IMR-90 (cell line): ENCODE measurements at regions not wholly inside any gene's neighbourhood (a gene's known extent, or its start where the extent isn't known, plus 50 kb on each side); places are given as distances from the start of the nearest gene placed in this dataset.

Experiments used
- ATAC-seq: fragments of 200-7000 bp; cut with Tn5 transposase; 2 replicates; pipeline ENCODE4 v1.9.1; 2020; ENCODE audit warnings: low read depth, mild to moderate bottlenecking, moderate library complexity
- BruUV-seq: library from RNA; stranded (reverse); fragments of 400-500 nt; replicated peaks from 2 replicates; lab custom pipeline; 2021; lab: Mats Ljungman, UMichigan
- CTCF ChIA-PET: fragments of 300-600 bp; formaldehyde crosslinking; extraction: SDS; loops from one replicate; lab custom pipeline; 2021; ENCODE audit warnings: antibody characterized with exemption; lab: Yijun Ruan, JAX
- POLR2A ChIA-PET: fragments of 300-600 bp; sonication (Branson Sonifier 250); formaldehyde crosslinking; loops from one replicate; lab custom pipeline; 2022; ENCODE audit warnings: antibody characterized with exemption; ENCODE audit not compliant: unreplicated experiment; lab: Charles Lee
- DNase-seq: peaks from one replicate; pipeline ENCODE4 v3.0.0; 2013
- H2AFZ ChIP-seq: replicated peaks from 2 replicates; pipeline ENCODE3; 2013; ENCODE audit warnings: low read length, mild to moderate bottlenecking; ENCODE audit not compliant: poor library complexity
- H2AK5ac ChIP-seq: 2 replicates; pipeline ENCODE4 v1.6.1; 2013; ENCODE audit warnings: low read depth, low read length, inconsistent platforms
- H2AK9ac ChIP-seq: replicated peaks from 2 replicates; pipeline ENCODE3; 2013; ENCODE audit warnings: mild to moderate bottlenecking, low read depth, low read length, moderate library complexity; ENCODE audit not compliant: poor library complexity
- H2BK120ac ChIP-seq: 2 replicates; pipeline ENCODE4 v1.6.1; 2013; ENCODE audit warnings: low read depth, low read length, inconsistent platforms
- H2BK15ac ChIP-seq: 3 replicates; pipeline ENCODE4 v1.6.1; 2013; ENCODE audit warnings: low read depth, low read length, inconsistent platforms
- H2BK20ac ChIP-seq: 2 replicates; pipeline ENCODE4 v1.6.1; 2013; ENCODE audit warnings: low read depth, mild to moderate bottlenecking, inconsistent platforms, low read length, moderate library complexity
- H2BK5ac ChIP-seq: 2 replicates; pipeline ENCODE4 v1.6.1; 2013; ENCODE audit warnings: mild to moderate bottlenecking, low read depth, low read length, inconsistent platforms; ENCODE audit not compliant: poor library complexity, severe bottlenecking
- H3K14ac ChIP-seq: replicated peaks from 2 replicates; pipeline ENCODE4 v1.6.1; 2013; ENCODE audit warnings: low read depth, low read length, inconsistent platforms
- H3K18ac ChIP-seq: 2 replicates; pipeline ENCODE4 v1.6.1; 2013; ENCODE audit warnings: low read depth, low read length, control low read depth
- H3K23ac ChIP-seq: 2 replicates; pipeline ENCODE4 v1.6.1; 2013; ENCODE audit warnings: low read depth, low read length, inconsistent platforms
- H3K27ac ChIP-seq: 2 replicates; pipeline ENCODE4 v1.5.1; 2013; ENCODE audit warnings: mild to moderate bottlenecking, control low read depth, low read length; ENCODE audit not compliant: insufficient read depth
- H3K27me3 ChIP-seq: 2 replicates; pipeline ENCODE4 v1.6.1; 2013; ENCODE audit warnings: low read length; ENCODE audit not compliant: control insufficient read depth, insufficient read depth
- H3K36me3 ChIP-seq: 2 replicates; pipeline ENCODE4 v1.6.1; 2013; ENCODE audit warnings: low read length, mixed read lengths; ENCODE audit not compliant: control insufficient read depth, insufficient read depth
- H3K4ac ChIP-seq: 2 replicates; pipeline ENCODE4 v1.6.1; 2013; ENCODE audit warnings: low read depth, low read length, inconsistent platforms
- H3K4me1 ChIP-seq: 2 replicates; pipeline ENCODE4 v1.6.1; 2013; ENCODE audit warnings: low read length, mixed read lengths; ENCODE audit not compliant: control insufficient read depth, insufficient read depth
- H3K4me2 ChIP-seq: 2 replicates; pipeline ENCODE4 v1.6.1; 2013; ENCODE audit warnings: low read depth, mild to moderate bottlenecking, control low read depth, low read length, moderate library complexity
- H3K4me3 ChIP-seq: 2 replicates; pipeline ENCODE4 v1.5.1; 2013; ENCODE audit warnings: low read depth, mild to moderate bottlenecking, control low read depth, low read length, moderate library complexity; ENCODE audit not compliant: insufficient read depth
- H3K56ac ChIP-seq: 2 replicates; pipeline ENCODE4 v1.6.1; 2013; ENCODE audit warnings: low read length, inconsistent platforms; ENCODE audit not compliant: insufficient read depth; ENCODE audit errors: extremely low read depth
- H3K79me1 ChIP-seq, 2 experiments: 2 replicates each; pipeline ENCODE4 v1.6.1; 2013; ENCODE audit warnings: low read length in 2 of 2, inconsistent platforms in 1 of 2, low read depth in 1 of 2
- H3K9ac ChIP-seq: 2 replicates; pipeline ENCODE4 v1.6.1; 2013; ENCODE audit warnings: low read depth, low read length, control low read depth
- H3K9me1 ChIP-seq: 2 replicates; pipeline ENCODE4 v1.6.1; 2013; ENCODE audit warnings: low read length, inconsistent platforms; ENCODE audit not compliant: insufficient read depth
- H3K9me3 ChIP-seq: 2 replicates; pipeline ENCODE4 v1.6.1; 2013; ENCODE audit warnings: low read length; ENCODE audit not compliant: control insufficient read depth, insufficient read depth
- H4K20me1 ChIP-seq: 2 replicates; pipeline ENCODE4 v1.6.1; 2013; ENCODE audit warnings: low read length, inconsistent platforms; ENCODE audit not compliant: insufficient read depth
- H4K5ac ChIP-seq: 2 replicates; pipeline ENCODE4 v1.6.1; 2013; ENCODE audit warnings: mild to moderate bottlenecking, low read depth, low read length, control low read depth
- H4K8ac ChIP-seq, 2 experiments: 2 replicates each; pipeline ENCODE4 v1.6.1; 2013; ENCODE audit warnings: low read depth in 2 of 2, low read length in 2 of 2, control low read depth in 1 of 2, inconsistent platforms in 1 of 2
- H4K91ac ChIP-seq: 2 replicates; pipeline ENCODE4 v1.6.1; 2013; ENCODE audit warnings: low read depth, low read length, inconsistent platforms; ENCODE audit not compliant: insufficient read depth
- CEBPB ChIP-seq: IDR thresholded peaks from 2 replicates; pipeline ENCODE4 v1.6.1; 2012; ENCODE audit warnings: low read depth, low read length, improper control_type of control experiment
- CTCF ChIP-seq: conservative IDR thresholded peaks from 2 replicates; pipeline ENCODE4 v1.5.1; 2012; ENCODE audit warnings: mild to moderate bottlenecking, low read depth, low read length, improper control_type of control experiment
- MAFK ChIP-seq: IDR thresholded peaks from 2 replicates; pipeline ENCODE4 v1.6.1; 2012; ENCODE audit warnings: low read depth, low read length, improper control_type of control experiment
- MXI1 ChIP-seq: IDR thresholded peaks from 2 replicates; pipeline ENCODE4 v1.6.1; 2012; ENCODE audit warnings: low read depth, mild to moderate bottlenecking, low read length, moderate library complexity, borderline replicate concordance
- RAD21 ChIP-seq: IDR thresholded peaks from 2 replicates; pipeline ENCODE4 v1.6.1; 2012; ENCODE audit warnings: low read length, improper control_type of control experiment
- WGBS, 2 experiments: methylation state at CpG; one replicate each; pipeline versions ENCODE4 v1.1.5 to v1.1.7; 2013; ENCODE audit warnings: missing lambda C conversion rate in 2 of 2; ENCODE audit not compliant: insufficient read length in 1 of 2; ENCODE audit errors: extremely low coverage in 2 of 2; 5-methylcytosine and 5-hydroxymethylcytosine counted together
- dilution Hi-C: fragments of 300-500 bp; cut with HindIII; formaldehyde crosslinking; loops from one replicate; pipeline ENCODE4 v1.14.3; 2018; ENCODE audit warnings: low sequenced_read_pairs; ENCODE audit not compliant: unreplicated experiment
- in situ Hi-C: fragments of 300-500 bp; cut with MboI; formaldehyde crosslinking; loops from 3 replicates; pipeline ENCODE4 v1.14.3; 2019; ENCODE audit warnings: low sequenced_read_pairs, inconsistent platforms, mixed read lengths
- intact Hi-C: fragments of 100-400 bp; cut with micrococcal nuclease; formaldehyde crosslinking; loops from 2 replicates; pipeline ENCODE4 v1.10.0; 2022
- TF ChIP-seq, protein P1 (sequence below): fragments of 150-350 bp; IDR thresholded peaks from 2 replicates; pipeline ENCODE4 v1.6.1; 2017; ENCODE audit warnings: mild to moderate bottlenecking, antibody characterized with exemption, low read length, low read depth
- TF ChIP-seq, protein P2 (sequence below): fragments of 150-350 bp; IDR thresholded peaks from 2 replicates; pipeline ENCODE4 v1.6.1; 2016; ENCODE audit warnings: low read depth, mild to moderate bottlenecking, low read length, moderate library complexity, borderline replicate concordance

- H3K18ac ChIP-seq = no peak overlapping the region
- no peaks in the 10 kb centered on the region for H3K9me1 ChIP-seq
- H3K4ac ChIP-seq = no peak overlapping the region
- H2AK9ac ChIP-seq = no peak overlapping the region
- in situ Hi-C loops = no loop called here
- no peaks in the 10 kb centered on the region for H3K36me3 ChIP-seq
- no peak overlapping the region for H3K14ac ChIP-seq
- TF ChIP-seq, protein P1, sequence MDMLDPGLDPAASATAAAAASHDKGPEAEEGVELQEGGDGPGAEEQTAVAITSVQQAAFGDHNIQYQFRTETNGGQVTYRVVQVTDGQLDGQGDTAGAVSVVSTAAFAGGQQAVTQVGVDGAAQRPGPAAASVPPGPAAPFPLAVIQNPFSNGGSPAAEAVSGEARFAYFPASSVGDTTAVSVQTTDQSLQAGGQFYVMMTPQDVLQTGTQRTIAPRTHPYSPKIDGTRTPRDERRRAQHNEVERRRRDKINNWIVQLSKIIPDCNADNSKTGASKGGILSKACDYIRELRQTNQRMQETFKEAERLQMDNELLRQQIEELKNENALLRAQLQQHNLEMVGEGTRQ = no peak
- TF ChIP-seq CTCF = no peak
- no peak for TF ChIP-seq MXI1
- TF ChIP-seq, protein P2, sequence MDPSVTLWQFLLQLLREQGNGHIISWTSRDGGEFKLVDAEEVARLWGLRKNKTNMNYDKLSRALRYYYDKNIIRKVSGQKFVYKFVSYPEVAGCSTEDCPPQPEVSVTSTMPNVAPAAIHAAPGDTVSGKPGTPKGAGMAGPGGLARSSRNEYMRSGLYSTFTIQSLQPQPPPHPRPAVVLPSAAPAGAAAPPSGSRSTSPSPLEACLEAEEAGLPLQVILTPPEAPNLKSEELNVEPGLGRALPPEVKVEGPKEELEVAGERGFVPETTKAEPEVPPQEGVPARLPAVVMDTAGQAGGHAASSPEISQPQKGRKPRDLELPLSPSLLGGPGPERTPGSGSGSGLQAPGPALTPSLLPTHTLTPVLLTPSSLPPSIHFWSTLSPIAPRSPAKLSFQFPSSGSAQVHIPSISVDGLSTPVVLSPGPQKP = no peak
- no peak for TF ChIP-seq MAFK
- TF ChIP-seq RAD21 = no peak
- TF ChIP-seq CEBPB = no peak
- no peak overlapping the region for H3K4me2 ChIP-seq
- no peaks in the 10 kb centered on the region for H3K27me3 ChIP-seq
- no peak overlapping the region for H4K8ac ChIP-seq
- H3K56ac ChIP-seq = no peak overlapping the region
- H4K20me1 ChIP-seq = no peaks in the 10 kb centered on the region
- H2BK5ac ChIP-seq = no peak overlapping the region
- CTCF ChIA-PET = no interaction called here
- no TSS peak for BruUV-seq
- intact Hi-C loops = no loop called here
- WGBS, 2 experiments = 82% methylated on average over 2 of the region's 3 CpGs; no CpG with 5 or more reads in 1 of the 2 experiments
- no peak overlapping the region for H2BK120ac ChIP-seq
- no peak overlapping the region for H4K5ac ChIP-seq
- DNase-seq (no peak), ATAC-seq (peak; percentile 49)
- H3K27ac ChIP-seq = no peak overlapping the region
- H3K23ac ChIP-seq = no peak overlapping the region
- H2AK5ac ChIP-seq = no peak overlapping the region
- no peak overlapping the region for H2BK15ac ChIP-seq
- POLR2A ChIA-PET = no interaction called here
- H3K9ac ChIP-seq = no peak overlapping the region
- dilution Hi-C loops = no loop called here
- no peaks in the 10 kb centered on the region for H3K9me3 ChIP-seq
- no peaks in the 10 kb centered on the region for H3K4me1 ChIP-seq
- H3K4me3 ChIP-seq = no peak overlapping the region
- no peaks in the 10 kb centered on the region for H3K79me1 ChIP-seq
- H2AFZ ChIP-seq = no peak overlapping the region
- no peak overlapping the region for H4K91ac ChIP-seq
- no peak overlapping the region for H2BK20ac ChIP-seq
Observed at GRCh38 chr2:198630384-198630783, 826.0 kb downstream of the PLCL1 start.
